K562 (cell line): ENCODE measurements at regions not wholly inside any gene's neighbourhood (a gene's known extent, or its start where the extent isn't known, plus 50 kb on each side); places are given as distances from the start of the nearest gene placed in this dataset.
"Not testable (repeated sequence)": the region's sequence is repeated elsewhere in the genome, so short reads cannot be mapped to it uniquely, and the experiment has no call there.

ENCODE experiments used
- EGR1 ChIP-seq: fragments of 450-650 bp; conservative IDR thresholded peaks from 2 replicates; pipeline ENCODE4 v1.6.1; 2017; ENCODE audit warnings: mild to moderate bottlenecking
- HMG20A ChIP-seq: fragments of 450-650 bp; formaldehyde crosslinking; conservative IDR thresholded peaks from 2 replicates; pipeline ENCODE4 v1.4.0; 2020; ENCODE audit warnings: mild to moderate bottlenecking, mixed read lengths
- NRF1 ChIP-seq, 2 experiments: fragments of 450-650 bp; IDR thresholded peaks in 1 of 2; conservative IDR thresholded peaks in 1 of 2; 2 replicates each; pipeline ENCODE4 v1.6.1; 2014; ENCODE audit warnings: mild to moderate bottlenecking in 2 of 2
- PHB2 ChIP-seq: fragments of 450-650 bp; IDR thresholded peaks from 2 replicates; pipeline ENCODE4 v1.6.1; 2017; ENCODE audit warnings: low read depth
- POLR2A ChIP-seq: fragments of 450-650 bp; conservative IDR thresholded peaks from 2 replicates; pipeline ENCODE4 v1.6.1; 2016
- RFX1 ChIP-seq: fragments of 450-650 bp; IDR thresholded peaks from 2 replicates; pipeline ENCODE4 v1.6.1; 2016; ENCODE audit warnings: mild to moderate bottlenecking, moderate library complexity
- SIN3A ChIP-seq, 2 experiments: fragments of 150-350 bp in 1 of 2; IDR thresholded peaks; 2 replicates each; pipeline ENCODE4 v1.6.1; 2011 to 2016; ENCODE audit warnings: borderline replicate concordance in 2 of 2, low read depth in 2 of 2, low read length in 2 of 2, mild to moderate bottlenecking in 2 of 2, moderate library complexity in 2 of 2; ENCODE audit not compliant: control insufficient read depth in 1 of 2
- ZFPM2 ChIP-seq: fragments of 250-450 bp; sonication (Bioruptor Pico); IDR thresholded peaks from 2 replicates; pipeline ENCODE4 v1.5.1; 2022; ENCODE audit warnings: mild to moderate bottlenecking
- ZNF121 ChIP-seq: sonication (generic); formaldehyde crosslinking; conservative IDR thresholded peaks from 2 replicates; pipeline ENCODE4 v1.8.0; 2022; ENCODE audit warnings: missing genetic modification reagents
- TF ChIP-seq, protein P1 (sequence below), 3 experiments: IDR thresholded peaks in 2 of 3; conservative IDR thresholded peaks in 1 of 3; 2 replicates each; pipeline ENCODE4 v1.5.1; 2011 to 2012; ENCODE audit warnings: low read length in 3 of 3, mild to moderate bottlenecking in 3 of 3, control low read depth in 2 of 3, improper control_type of control experiment in 1 of 3, inconsistent platforms in 1 of 3, low read depth in 1 of 3, mixed read lengths in 1 of 3, moderate library complexity in 1 of 3; ENCODE audit not compliant: insufficient read depth in 2 of 3
- TF ChIP-seq, protein P2 (sequence below): IDR thresholded peaks from 3 replicates; pipeline ENCODE4 v1.6.1; 2011; ENCODE audit warnings: borderline replicate concordance, mild to moderate bottlenecking; ENCODE audit not compliant: insufficient read length, insufficient read depth
- TF ChIP-seq, protein P3 (sequence below): fragments of 450-650 bp; IDR thresholded peaks from 2 replicates; pipeline ENCODE4 v1.6.1; 2018; ENCODE audit warnings: mild to moderate bottlenecking, low read depth; ENCODE audit not compliant: partially characterized antibody
- TF ChIP-seq, protein P4 (sequence below): sonication (generic); formaldehyde crosslinking; IDR thresholded peaks from 2 replicates; pipeline ENCODE4 v1.8.1; 2023; ENCODE audit warnings: mild to moderate bottlenecking, missing genetic modification reagents

DNA sequence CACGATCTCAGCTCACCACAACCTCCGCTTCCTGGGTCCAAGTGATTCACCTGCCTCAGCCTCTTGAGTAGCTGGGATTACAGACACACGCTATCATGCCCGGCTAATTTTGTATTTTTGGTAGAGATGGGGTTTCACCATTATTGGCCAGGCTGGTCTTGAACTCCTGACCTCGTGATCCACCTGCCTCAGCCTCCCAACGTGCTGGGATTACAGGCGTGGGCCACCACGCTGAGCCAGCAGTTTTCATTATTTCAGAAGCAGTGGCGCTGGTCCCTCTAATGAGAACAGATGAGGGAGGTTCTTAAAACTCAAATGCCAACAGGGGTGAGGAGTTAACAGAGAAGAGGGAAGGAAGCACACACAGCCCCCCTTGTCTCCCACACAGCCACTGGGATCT, 98.7 kb downstream of the PTPRS start:
- not testable (repeated sequence) for TF ChIP-seq NRF1 (conservative IDR thresholded peaks at IDR 0.05 in 1 of 2, IDR thresholded peaks at IDR 0.05 in 1 of 2); SIN3A (IDR thresholded peaks at IDR 0.05; ENCODE audit: borderline replicate concordance in 2 of 2, control insufficient read depth in 1 of 2, low read depth in 2 of 2, low read length in 2 of 2); POLR2A; ZNF121 (CRISPR knock-in tag); HMG20A (CRISPR knock-in tag); ZFPM2 (CRISPR knock-in tag); RFX1; PHB2; EGR1
- TF ChIP-seq, protein P1, sequence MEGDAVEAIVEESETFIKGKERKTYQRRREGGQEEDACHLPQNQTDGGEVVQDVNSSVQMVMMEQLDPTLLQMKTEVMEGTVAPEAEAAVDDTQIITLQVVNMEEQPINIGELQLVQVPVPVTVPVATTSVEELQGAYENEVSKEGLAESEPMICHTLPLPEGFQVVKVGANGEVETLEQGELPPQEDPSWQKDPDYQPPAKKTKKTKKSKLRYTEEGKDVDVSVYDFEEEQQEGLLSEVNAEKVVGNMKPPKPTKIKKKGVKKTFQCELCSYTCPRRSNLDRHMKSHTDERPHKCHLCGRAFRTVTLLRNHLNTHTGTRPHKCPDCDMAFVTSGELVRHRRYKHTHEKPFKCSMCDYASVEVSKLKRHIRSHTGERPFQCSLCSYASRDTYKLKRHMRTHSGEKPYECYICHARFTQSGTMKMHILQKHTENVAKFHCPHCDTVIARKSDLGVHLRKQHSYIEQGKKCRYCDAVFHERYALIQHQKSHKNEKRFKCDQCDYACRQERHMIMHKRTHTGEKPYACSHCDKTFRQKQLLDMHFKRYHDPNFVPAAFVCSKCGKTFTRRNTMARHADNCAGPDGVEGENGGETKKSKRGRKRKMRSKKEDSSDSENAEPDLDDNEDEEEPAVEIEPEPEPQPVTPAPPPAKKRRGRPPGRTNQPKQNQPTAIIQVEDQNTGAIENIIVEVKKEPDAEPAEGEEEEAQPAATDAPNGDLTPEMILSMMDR (IDR thresholded peaks at IDR 0.05 in 2 of 3, conservative IDR thresholded peaks at IDR 0.05 in 1 of 3; ENCODE audit: insufficient read depth in 2 of 3, low read depth in 1 of 3, low read length in 3 of 3) = not testable (repeated sequence)
- TF ChIP-seq, protein P2, sequence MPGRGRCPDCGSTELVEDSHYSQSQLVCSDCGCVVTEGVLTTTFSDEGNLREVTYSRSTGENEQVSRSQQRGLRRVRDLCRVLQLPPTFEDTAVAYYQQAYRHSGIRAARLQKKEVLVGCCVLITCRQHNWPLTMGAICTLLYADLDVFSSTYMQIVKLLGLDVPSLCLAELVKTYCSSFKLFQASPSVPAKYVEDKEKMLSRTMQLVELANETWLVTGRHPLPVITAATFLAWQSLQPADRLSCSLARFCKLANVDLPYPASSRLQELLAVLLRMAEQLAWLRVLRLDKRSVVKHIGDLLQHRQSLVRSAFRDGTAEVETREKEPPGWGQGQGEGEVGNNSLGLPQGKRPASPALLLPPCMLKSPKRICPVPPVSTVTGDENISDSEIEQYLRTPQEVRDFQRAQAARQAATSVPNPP = not testable (repeated sequence)
- TF ChIP-seq, protein P3, sequence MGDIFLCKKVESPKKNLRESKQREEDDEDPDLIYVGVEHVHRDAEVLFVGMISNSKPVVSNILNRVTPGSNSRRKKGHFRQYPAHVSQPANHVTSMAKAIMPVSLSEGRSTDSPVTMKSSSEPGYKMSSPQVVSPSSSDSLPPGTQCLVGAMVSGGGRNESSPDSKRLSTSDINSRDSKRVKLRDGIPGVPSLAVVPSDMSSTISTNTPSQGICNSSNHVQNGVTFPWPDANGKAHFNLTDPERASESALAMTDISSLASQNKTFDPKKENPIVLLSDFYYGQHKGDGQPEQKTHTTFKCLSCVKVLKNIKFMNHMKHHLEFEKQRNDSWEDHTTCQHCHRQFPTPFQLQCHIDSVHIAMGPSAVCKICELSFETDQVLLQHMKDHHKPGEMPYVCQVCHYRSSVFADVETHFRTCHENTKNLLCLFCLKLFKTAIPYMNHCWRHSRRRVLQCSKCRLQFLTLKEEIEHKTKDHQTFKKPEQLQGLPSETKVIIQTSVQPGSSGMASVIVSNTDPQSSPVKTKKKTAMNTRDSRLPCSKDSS = not testable (repeated sequence)
- TF ChIP-seq, protein P4, sequence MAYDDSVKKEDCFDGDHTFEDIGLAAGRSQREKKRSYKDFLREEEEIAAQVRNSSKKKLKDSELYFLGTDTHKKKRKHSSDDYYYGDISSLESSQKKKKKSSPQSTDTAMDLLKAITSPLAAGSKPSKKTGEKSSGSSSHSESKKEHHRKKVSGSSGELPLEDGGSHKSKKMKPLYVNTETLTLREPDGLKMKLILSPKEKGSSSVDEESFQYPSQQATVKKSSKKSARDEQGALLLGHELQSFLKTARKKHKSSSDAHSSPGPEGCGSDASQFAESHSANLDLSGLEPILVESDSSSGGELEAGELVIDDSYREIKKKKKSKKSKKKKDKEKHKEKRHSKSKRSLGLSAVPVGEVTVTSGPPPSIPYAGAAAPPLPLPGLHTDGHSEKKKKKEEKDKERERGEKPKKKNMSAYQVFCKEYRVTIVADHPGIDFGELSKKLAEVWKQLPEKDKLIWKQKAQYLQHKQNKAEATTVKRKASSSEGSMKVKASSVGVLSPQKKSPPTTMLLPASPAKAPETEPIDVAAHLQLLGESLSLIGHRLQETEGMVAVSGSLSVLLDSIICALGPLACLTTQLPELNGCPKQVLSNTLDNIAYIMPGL (CRISPR knock-in tag) = not testable (repeated sequence)
